ENCODE measurements at regions not wholly inside any gene's neighbourhood (a gene's known extent, or its start where the extent isn't known, plus 50 kb on each side); places are given as distances from the start of the nearest gene placed in this dataset.

DNA sequence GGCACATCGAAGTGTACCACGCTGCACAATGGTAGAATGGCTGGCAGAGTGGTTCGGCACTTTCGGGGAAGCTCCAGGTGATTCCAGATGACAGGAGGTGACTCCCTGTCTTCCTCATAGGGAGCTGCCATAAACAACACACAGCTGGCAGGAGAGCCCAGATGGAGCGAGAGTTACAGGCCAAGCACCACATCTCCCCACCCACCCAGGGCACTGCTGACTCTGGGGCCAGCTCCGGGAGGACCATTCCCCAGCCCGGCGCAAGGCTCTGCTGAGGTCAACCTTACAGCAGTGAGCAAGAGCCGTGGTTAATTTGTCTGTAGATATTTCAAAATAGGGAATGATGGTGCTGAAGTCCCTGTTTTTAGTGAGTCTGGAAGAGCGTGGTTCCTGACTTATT lies 78.8 kb upstream of the HMGXB4 start:
- Histone ChIP-seq H3K9me3 (ENCODE audit: insufficient read depth in 2 of 2, low read depth in 1 of 2, low read length in 1 of 2) (no peaks in the 10 kb centered on the region), H4K91ac (replicated peaks; ENCODE audit: insufficient read length, low read length) (no peak overlapping the region), H3K23me2 (ENCODE audit: low read depth, low read length) (no peaks in the 10 kb centered on the region; the same call in 1 of the 2 replicates), H4K8ac (ENCODE audit: extremely low read depth, insufficient read depth, low read length) (no peak overlapping the region), H2BK12ac (ENCODE audit: low read depth, low read length) (no peak overlapping the region), H2BK15ac (ENCODE audit: low read length) (no peak overlapping the region), H2BK20ac (ENCODE audit: low read length) (no peak overlapping the region), H3K27ac (ENCODE audit: low read depth, low read length) (no peak overlapping the region), H3K79me1 (ENCODE audit: low read depth, low read length) (no peaks in the 10 kb centered on the region), H3K18ac (ENCODE audit: extremely low read depth, low read length) (no peak overlapping the region), H2BK5ac (ENCODE audit: low read depth, low read length) (no peak overlapping the region), H3K9ac (replicated peaks in 1 of 4; ENCODE audit: extremely low read depth in 1 of 4, low read depth in 3 of 4, low read length in 3 of 4) (no peak overlapping the region), H4K5ac (ENCODE audit: insufficient read length, low read depth, low read length) (no peak overlapping the region), H3K4me1 (replicated peaks in 1 of 4; ENCODE audit: control insufficient read depth in 3 of 4, insufficient read depth in 4 of 4, low read length in 3 of 4) (no peaks in the 10 kb centered on the region), H2BK120ac (replicated peaks; ENCODE audit: low read depth, low read length) (no peak overlapping the region), H3K27me3 (replicated peaks in 1 of 4; ENCODE audit: control insufficient read depth in 3 of 4, extremely low read depth in 1 of 4, insufficient read depth in 3 of 4, low read length in 3 of 4) (no peaks in the 10 kb centered on the region), H3K79me2 (ENCODE audit: control insufficient read depth in 1 of 2, insufficient read depth in 2 of 2, low read length in 2 of 2) (no peaks in the 10 kb centered on the region), H3K56ac (replicated peaks; ENCODE audit: insufficient read length, low read depth, low read length) (no peak overlapping the region), H2AFZ (ENCODE audit: low read length) (no peak overlapping the region), H3K14ac (ENCODE audit: insufficient read length) (no peak overlapping the region), H3K4me3 (ENCODE audit: extremely low read depth in 1 of 4, insufficient read depth in 2 of 4, low read depth in 3 of 4, low read length in 4 of 4) (no peak overlapping the region), H4K20me1 (replicated peaks in 1 of 2; ENCODE audit: control insufficient read depth in 1 of 2, insufficient read depth in 2 of 2, low read length in 2 of 2) (no peaks in the 10 kb centered on the region), H3K4ac (replicated peaks; ENCODE audit: insufficient read length, low read depth, low read length) (no peak overlapping the region), H3K36me3 (ENCODE audit: control insufficient read depth in 2 of 4, insufficient read depth in 4 of 4, low read length in 3 of 4) (no peaks in the 10 kb centered on the region), H2AK5ac (ENCODE audit: low read depth, low read length) (no peak overlapping the region), H3K4me2 (ENCODE audit: insufficient read depth in 1 of 2, low read depth in 2 of 2, low read length in 2 of 2) (no peak overlapping the region), H3K23ac (ENCODE audit: insufficient read length) (no peak overlapping the region)
- CTCF ChIA-PET (ENCODE audit: partially characterized antibody), result interaction anchor here (0.8 to 2.1 kb wide), 7 partner anchors 12 to 55 kb away, joined by 3 to 14 read pairs (median 6); no protein-coding TSS in a partner anchor
- FAIRE-seq (no peak), DNase-seq (ENCODE audit: low read depth in 1 of 2, low spot score in 2 of 2) (no peak)
- POLR2A ChIA-PET (ENCODE audit: partially characterized antibody), result no interaction called here
- whole genome bisulfite sequencing, 2 experiments (ENCODE audit: extremely low coverage in 1 of 2, insufficient coverage in 1 of 2, insufficient read length in 1 of 2, insufficient replicate concordance in 2 of 2, low coverage in 1 of 2, low lambda C conversion rate in 2 of 2, missing lambda C conversion rate in 1 of 2), result 95% methylated on average over 10 of the region's 10 CpGs; no CpG with 5 or more reads in 1 of the 2 experiments
- TF ChIP-seq, protein P1, sequence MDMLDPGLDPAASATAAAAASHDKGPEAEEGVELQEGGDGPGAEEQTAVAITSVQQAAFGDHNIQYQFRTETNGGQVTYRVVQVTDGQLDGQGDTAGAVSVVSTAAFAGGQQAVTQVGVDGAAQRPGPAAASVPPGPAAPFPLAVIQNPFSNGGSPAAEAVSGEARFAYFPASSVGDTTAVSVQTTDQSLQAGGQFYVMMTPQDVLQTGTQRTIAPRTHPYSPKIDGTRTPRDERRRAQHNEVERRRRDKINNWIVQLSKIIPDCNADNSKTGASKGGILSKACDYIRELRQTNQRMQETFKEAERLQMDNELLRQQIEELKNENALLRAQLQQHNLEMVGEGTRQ (IDR thresholded peaks at IDR 0.05; ENCODE audit: low read length), result no peak
- TF ChIP-seq, protein P2, sequence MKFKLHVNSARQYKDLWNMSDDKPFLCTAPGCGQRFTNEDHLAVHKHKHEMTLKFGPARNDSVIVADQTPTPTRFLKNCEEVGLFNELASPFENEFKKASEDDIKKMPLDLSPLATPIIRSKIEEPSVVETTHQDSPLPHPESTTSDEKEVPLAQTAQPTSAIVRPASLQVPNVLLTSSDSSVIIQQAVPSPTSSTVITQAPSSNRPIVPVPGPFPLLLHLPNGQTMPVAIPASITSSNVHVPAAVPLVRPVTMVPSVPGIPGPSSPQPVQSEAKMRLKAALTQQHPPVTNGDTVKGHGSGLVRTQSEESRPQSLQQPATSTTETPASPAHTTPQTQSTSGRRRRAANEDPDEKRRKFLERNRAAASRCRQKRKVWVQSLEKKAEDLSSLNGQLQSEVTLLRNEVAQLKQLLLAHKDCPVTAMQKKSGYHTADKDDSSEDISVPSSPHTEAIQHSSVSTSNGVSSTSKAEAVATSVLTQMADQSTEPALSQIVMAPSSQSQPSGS (IDR thresholded peaks at IDR 0.05; ENCODE audit: low read length), result no peak
- no peak for TF ChIP-seq SRF (IDR thresholded peaks at IDR 0.05; ENCODE audit: low read depth, low read length)
- no peak for TF ChIP-seq BCL11A (IDR thresholded peaks at IDR 0.05; ENCODE audit: low read depth in 2 of 2, low read length in 2 of 2)
- TF ChIP-seq EP300 (IDR thresholded peaks at IDR 0.05; ENCODE audit: borderline replicate concordance in 1 of 2, low read depth in 2 of 2, low read length in 2 of 2), result no peak
- TF ChIP-seq SP1 (IDR thresholded peaks at IDR 0.05; ENCODE audit: low read depth, low read length), result no peak
- TF ChIP-seq CBX5 (IDR thresholded peaks at IDR 0.05; ENCODE audit: low read depth, low read length), result no peak
- no peak for TF ChIP-seq HDAC2 (IDR thresholded peaks at IDR 0.05; ENCODE audit: borderline replicate concordance in 1 of 2, low read depth in 2 of 2, low read length in 2 of 2)
- no peak for TF ChIP-seq HDAC6 (IDR thresholded peaks at IDR 0.05; ENCODE audit: low read depth, low read length)
- TF ChIP-seq RXRA (IDR thresholded peaks at IDR 0.05; ENCODE audit: insufficient read depth, low read depth, low read length), result no peak
- no peak for TF ChIP-seq TAF1 (IDR thresholded peaks at IDR 0.05; ENCODE audit: low read depth, low read length)
- TF ChIP-seq ASH2L (IDR thresholded peaks at IDR 0.05; ENCODE audit: low read length), result no peak

Measured in H1 (cell line).